ENCODE measurements at regions not wholly inside any gene's neighbourhood (a gene's known extent, or its start where the extent isn't known, plus 50 kb on each side); places are given as distances from the start of the nearest gene placed in this dataset.
A peak's percentile ranks its signal among the peaks of the same experiment; 100 is the strongest.

- DNase-seq (no peak), ATAC-seq (no peak)
- H3K27me3 ChIP-seq = no peaks in the 10 kb centered on the region
- H3K4me1 ChIP-seq = no peaks in the 10 kb centered on the region
- intact Hi-C loops (cut with DNase I) = no loop called here
- H3K9me3 ChIP-seq = peaks cover 0 to 7% (median 0%) of the 10 kb centered on the region in 11 donors
- no peak for TF ChIP-seq CTCF (IDR thresholded peaks at IDR 0.05)
- no peak overlapping the region for H3K4me3 ChIP-seq
- H3K27ac ChIP-seq = no peak overlapping the region
- no peaks in the 10 kb centered on the region for H3K36me3 ChIP-seq
- WGBS, 2 donors = 75 to 83% methylated on average over 1 of the region's 1 CpG
Measured at GRCh38 chr2:60158262-60158661, 395.2 kb downstream of the BCL11A start.

GRCh38 chr2:60157283-60157682 is 396.2 kb downstream of the BCL11A start:
- H3K4me1 ChIP-seq = no peaks in the 10 kb centered on the region
- 50 to 73% methylated on average over 1 of the region's 1 CpG for WGBS, 2 donors
- intact Hi-C loops (cut with DNase I) = no loop called here
- no peak overlapping the region for H3K27ac ChIP-seq
- H3K27me3 ChIP-seq = no peaks in the 10 kb centered on the region
- no peak overlapping the region for H3K4me3 ChIP-seq
- peaks cover 0 to 17% (median 2%) of the 10 kb centered on the region in 11 donors for H3K9me3 ChIP-seq
- no peak for DNase-seq
- H3K36me3 ChIP-seq = no peaks in the 10 kb centered on the region
- TF ChIP-seq CTCF (IDR thresholded peaks at IDR 0.05) = no peak
- ATAC-seq = no peak

- intact Hi-C loops (cut with DNase I) = no loop called here
- 73 to 85% methylated on average over 2 of the region's 2 CpGs for WGBS, 2 donors
- ATAC-seq (no peak), DNase-seq (no peak)
- Histone ChIP-seq H3K4me1 (no peaks in the 10 kb centered on the region), H3K27me3 (no peaks in the 10 kb centered on the region), H3K36me3 (no peaks in the 10 kb centered on the region), H3K4me3 (no peak overlapping the region), H3K9me3 (peaks cover 0 to 21% (median 5%) of the 10 kb centered on the region in 11 donors), H3K27ac (no peak overlapping the region)
- TF ChIP-seq CTCF (IDR thresholded peaks at IDR 0.05) = no peak
Measured at GRCh38 chr2:60154142-60154541, 399.3 kb downstream of the BCL11A start.

DNA sequence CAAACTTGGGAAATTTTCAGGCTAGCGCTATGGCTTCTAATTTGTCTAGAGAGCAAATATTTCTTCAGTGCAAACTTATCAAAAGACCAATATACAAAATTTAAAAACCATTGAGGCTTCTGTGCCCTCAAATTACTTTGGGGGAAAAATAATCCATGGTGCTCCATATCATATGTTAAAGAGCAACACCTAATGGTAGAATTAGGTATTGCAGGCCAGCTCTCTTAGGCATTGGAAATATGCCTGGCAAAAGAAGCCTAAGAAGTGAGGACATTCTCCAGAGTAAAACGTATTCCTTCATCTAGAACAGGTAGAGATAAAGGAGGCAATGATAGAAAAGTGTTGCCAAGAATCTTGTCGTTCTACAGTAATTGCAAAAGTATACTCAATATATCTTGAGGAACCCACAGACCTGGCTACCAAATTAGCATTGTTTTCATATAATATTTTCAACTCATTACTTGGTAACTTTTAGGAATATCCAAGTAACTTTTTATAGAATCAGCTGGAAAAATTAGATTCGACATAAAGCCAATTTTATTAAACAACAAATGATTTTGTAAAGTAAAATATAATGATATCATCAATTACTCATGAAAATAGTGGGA is 401.1 kb downstream of the BCL11A start:
- intact Hi-C loops (cut with DNase I) = no loop called here

More for the DNA sequence above, 401.1 kb downstream of the BCL11A start:
- Histone ChIP-seq H3K27me3 (no peaks in the 10 kb centered on the region), H3K4me3 (no peak overlapping the region), H3K36me3 (no peaks in the 10 kb centered on the region), H3K9me3 (peaks cover 0 to 21% (median 5%) of the 10 kb centered on the region in 11 donors), H3K27ac (no peak overlapping the region), H3K4me1 (no peaks in the 10 kb centered on the region)
- 62 to 66% methylated on average over 4 of the region's 4 CpGs for WGBS, 2 donors
- ATAC-seq (no peak), DNase-seq (no peak)
- peak; percentile 27 to 76 (median 53) for TF ChIP-seq CTCF (IDR thresholded peaks at IDR 0.05)

Measured in heart right ventricle (tissue), 16 donors.